Gastrocnemius medialis (tissue), 4 donors: ENCODE measurements at regions not wholly inside any gene's neighbourhood (a gene's known extent, or its start where the extent isn't known, plus 50 kb on each side); places are given as distances from the start of the nearest gene placed in this dataset.

Experiments
- POLR2A ChIP-seq, 2 donors: fragments of 450-650 bp; IDR thresholded peaks; one replicate each; pipeline ENCODE4 v1.6.1; 2017; ENCODE audit warnings: antibody characterized with exemption in 2 of 2, mild to moderate bottlenecking in 2 of 2, moderate library complexity in 2 of 2
- TF ChIP-seq, protein P1 (sequence below), 5 experiments: fragments of 450-650 bp in 3 of 5; fragments of 200-600 bp in 2 of 5; sonication (generic) in 2 of 5; IDR thresholded peaks in 4 of 5; conservative IDR thresholded peaks in 1 of 5; 1 replicate in 4 of 5; 2 replicates in 1 of 5; pipeline ENCODE4 v1.5.1; 2016 to 2019; ENCODE audit warnings: antibody characterized with exemption in 5 of 5, mild to moderate bottlenecking in 3 of 5, moderate library complexity in 3 of 5

DNA sequence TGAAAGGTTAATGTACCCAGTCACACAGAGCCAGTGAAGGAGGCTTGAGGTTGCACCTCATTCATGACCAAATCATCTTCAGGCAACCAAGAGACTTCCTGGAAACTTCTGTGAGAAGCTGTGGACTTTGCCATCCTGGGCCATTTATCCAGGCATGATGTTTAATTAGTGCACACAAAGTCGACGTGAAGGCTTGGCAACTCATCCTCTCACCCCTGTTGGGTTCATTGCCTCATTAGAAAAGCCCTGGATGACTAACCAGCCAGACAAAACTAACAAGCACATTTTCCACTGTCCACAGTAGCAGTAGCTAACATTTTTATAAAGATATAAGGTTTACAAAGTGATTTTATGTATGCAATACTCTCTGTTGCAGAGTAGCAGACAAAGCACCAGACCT is 65.7 kb upstream of the ZNF462 start:
- TF ChIP-seq, protein P1, sequence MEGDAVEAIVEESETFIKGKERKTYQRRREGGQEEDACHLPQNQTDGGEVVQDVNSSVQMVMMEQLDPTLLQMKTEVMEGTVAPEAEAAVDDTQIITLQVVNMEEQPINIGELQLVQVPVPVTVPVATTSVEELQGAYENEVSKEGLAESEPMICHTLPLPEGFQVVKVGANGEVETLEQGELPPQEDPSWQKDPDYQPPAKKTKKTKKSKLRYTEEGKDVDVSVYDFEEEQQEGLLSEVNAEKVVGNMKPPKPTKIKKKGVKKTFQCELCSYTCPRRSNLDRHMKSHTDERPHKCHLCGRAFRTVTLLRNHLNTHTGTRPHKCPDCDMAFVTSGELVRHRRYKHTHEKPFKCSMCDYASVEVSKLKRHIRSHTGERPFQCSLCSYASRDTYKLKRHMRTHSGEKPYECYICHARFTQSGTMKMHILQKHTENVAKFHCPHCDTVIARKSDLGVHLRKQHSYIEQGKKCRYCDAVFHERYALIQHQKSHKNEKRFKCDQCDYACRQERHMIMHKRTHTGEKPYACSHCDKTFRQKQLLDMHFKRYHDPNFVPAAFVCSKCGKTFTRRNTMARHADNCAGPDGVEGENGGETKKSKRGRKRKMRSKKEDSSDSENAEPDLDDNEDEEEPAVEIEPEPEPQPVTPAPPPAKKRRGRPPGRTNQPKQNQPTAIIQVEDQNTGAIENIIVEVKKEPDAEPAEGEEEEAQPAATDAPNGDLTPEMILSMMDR (IDR thresholded peaks at IDR 0.05 in 4 of 5, conservative IDR thresholded peaks at IDR 0.05 in 1 of 5), result no peak
- TF ChIP-seq POLR2A (IDR thresholded peaks at IDR 0.05), result no peak
